Upper lobe of right lung (tissue), 1 donor: ENCODE measurements at regions not wholly inside any gene's neighbourhood (a gene's known extent, or its start where the extent isn't known, plus 50 kb on each side); places are given as distances from the start of the nearest gene placed in this dataset.

ENCODE experiments used
- ATAC-seq: fragments of 200-7000 bp; cut with Tn5 transposase; one replicate; pipeline ENCODE4 v1.9.1; 2020; ENCODE audit warnings: mild to moderate bottlenecking, moderate library complexity
- DNase-seq: peaks from one replicate; pipeline ENCODE4 v3.0.0-alpha.2; 2020
- H3K27ac ChIP-seq: fragments of 200-600 bp; one replicate; pipeline ENCODE4 v1.8.0; 2022
- H3K27me3 ChIP-seq: fragments of 200-600 bp; one replicate; pipeline ENCODE4 v1.8.0; 2022; ENCODE audit warnings: mild to moderate bottlenecking
- H3K36me3 ChIP-seq: fragments of 200-600 bp; one replicate; pipeline ENCODE4 v1.8.0; 2022
- H3K4me1 ChIP-seq: fragments of 200-600 bp; one replicate; pipeline ENCODE4 v1.8.0; 2022
- H3K4me3 ChIP-seq: fragments of 200-600 bp; one replicate; pipeline ENCODE4 v1.8.0; 2022; ENCODE audit warnings: mild to moderate bottlenecking
- H3K9me3 ChIP-seq: fragments of 200-600 bp; one replicate; pipeline ENCODE4 v1.8.0; 2022
- CTCF ChIP-seq: fragments of 200-600 bp; IDR thresholded peaks from one replicate; pipeline ENCODE4 v1.8.0; 2022; ENCODE audit warnings: antibody characterized with exemption
- intact Hi-C: fragments of 100-400 bp; cut with DNase I; formaldehyde crosslinking; loops from one replicate; pipeline ENCODE4 v1.11.0; 2022
- donor health status: DM: no; HTN: yes; CAD: no; lungs with severe emphysema.

- H3K27ac ChIP-seq: no peak overlapping the region
- no peak for ATAC-seq
- no peak overlapping the region for H3K4me3 ChIP-seq
- H3K4me1 ChIP-seq: peaks cover 10% of the 10 kb centered on the region
- no peaks in the 10 kb centered on the region for H3K27me3 ChIP-seq
- H3K9me3 ChIP-seq: no peaks in the 10 kb centered on the region
- no peak for TF ChIP-seq CTCF
- intact Hi-C loops: no loop called here
- no peak for DNase-seq
- no peaks in the 10 kb centered on the region for H3K36me3 ChIP-seq
Observed at GRCh38 chr6:148221196-148221979, 121.2 kb upstream of the SASH1 start.

GRCh38 chr6:148222376-148222775 lies 120.3 kb upstream of the SASH1 start:
- no peak for DNase-seq
- no peak for TF ChIP-seq CTCF

GRCh38 chr6:148222846-148223245 lies 119.8 kb upstream of the SASH1 start:
- intact Hi-C loops: no loop called here

More at GRCh38 chr6:148222376-148222775, 120.3 kb upstream of the SASH1 start:
- H3K27ac ChIP-seq: no peak overlapping the region
- no peak for ATAC-seq
- H3K9me3 ChIP-seq: no peaks in the 10 kb centered on the region
- intact Hi-C loops: no loop called here
- H3K4me3 ChIP-seq: no peak overlapping the region
- no peaks in the 10 kb centered on the region for H3K27me3 ChIP-seq
- no peaks in the 10 kb centered on the region for H3K36me3 ChIP-seq
- peaks cover 10% of the 10 kb centered on the region for H3K4me1 ChIP-seq

GRCh38 chr6:148223424-148223842 lies 119.2 kb upstream of the SASH1 start:
- H3K36me3 ChIP-seq: no peaks in the 10 kb centered on the region
- ATAC-seq: no peak
- intact Hi-C loops: no loop called here
- H3K27ac ChIP-seq: no peak overlapping the region
- TF ChIP-seq CTCF: no peak
- H3K4me3 ChIP-seq: no peak overlapping the region
- peaks cover 6% of the 10 kb centered on the region for H3K4me1 ChIP-seq
- DNase-seq: no peak
- no peaks in the 10 kb centered on the region for H3K9me3 ChIP-seq
- H3K27me3 ChIP-seq: no peaks in the 10 kb centered on the region

More at GRCh38 chr6:148222846-148223245, 119.8 kb upstream of the SASH1 start:
- Histone ChIP-seq H3K27ac (no peak overlapping the region), H3K9me3 (no peaks in the 10 kb centered on the region), H3K4me1 (peaks cover 10% of the 10 kb centered on the region), H3K27me3 (no peaks in the 10 kb centered on the region), H3K36me3 (no peaks in the 10 kb centered on the region), H3K4me3 (no peak overlapping the region)
- TF ChIP-seq CTCF: no peak
- no peak for ATAC-seq
- no peak for DNase-seq

GRCh38 chr6:148225871-148226270 lies 116.8 kb upstream of the SASH1 start:
- Histone ChIP-seq H3K27ac (no peak overlapping the region), H3K9me3 (no peaks in the 10 kb centered on the region), H3K4me3 (no peak overlapping the region), H3K4me1 (no peaks in the 10 kb centered on the region), H3K27me3 (no peaks in the 10 kb centered on the region), H3K36me3 (no peaks in the 10 kb centered on the region)
- ATAC-seq (no peak), DNase-seq (no peak)
- intact Hi-C loops: no loop called here
- TF ChIP-seq CTCF: no peak
